ENCODE measurements at regions not wholly inside any gene's neighbourhood (a gene's known extent, or its start where the extent isn't known, plus 50 kb on each side); places are given as distances from the start of the nearest gene placed in this dataset.

DNA sequence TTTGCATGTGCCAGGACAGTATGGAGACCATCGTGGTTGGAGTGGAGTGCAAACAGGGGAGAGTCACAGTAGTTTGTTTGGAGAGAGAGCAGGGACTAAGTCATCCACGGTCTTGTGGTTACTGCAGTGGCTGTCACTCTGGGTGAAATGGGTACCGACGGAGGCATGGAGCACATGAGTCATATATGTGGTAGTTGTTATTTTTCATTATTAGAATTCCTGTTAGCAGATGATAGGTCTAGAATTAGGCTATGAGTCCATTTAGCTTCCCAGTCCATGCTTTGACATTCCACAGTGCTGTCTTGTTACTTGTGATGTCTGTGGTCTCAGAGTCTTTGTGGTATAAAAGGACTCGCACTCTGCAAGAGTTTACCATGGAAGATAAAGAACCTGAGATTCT lies 303.9 kb downstream of the DMRT2 start:
- H3F3A ChIP-seq (replicated peaks; ENCODE audit: low read depth) = no peaks in the 10 kb centered on the region
- Mint-ChIP-seq H3K4me1 (no peaks in the 10 kb centered on the region), H3K27ac (no peak overlapping the region), H3K27me3 (ENCODE audit: insufficient read depth, low read depth, poor library complexity) (peaks cover 4% of the 10 kb centered on the region), H3K36me3 (ENCODE audit: low read depth) (no peaks in the 10 kb centered on the region), H3K4me3 (no peak overlapping the region), H3K9me3 (no peaks in the 10 kb centered on the region)
- H3K79me2 ChIP-seq (replicated peaks; ENCODE audit: insufficient read depth) = no peaks in the 10 kb centered on the region
- no peaks in the 10 kb centered on the region for H4K20me1 ChIP-seq (replicated peaks; ENCODE audit: insufficient read depth)
- no peaks in the 10 kb centered on the region for H3K4me1 ChIP-seq (ENCODE audit: insufficient read depth)
- H3K27me3 ChIP-seq (ENCODE audit: insufficient read depth) = no peaks in the 10 kb centered on the region
- H3K9me2 ChIP-seq (ENCODE audit: insufficient read depth) = peaks cover 6% of the 10 kb centered on the region; the same call in 1 of the 2 replicates
- TF ChIP-seq POLR2AphosphoS5 (IDR thresholded peaks at IDR 0.05; ENCODE audit: low read depth) = no peak
- TF ChIP-seq EZH2phosphoT487 (IDR thresholded peaks at IDR 0.05; ENCODE audit: unreplicated experiment) = no peak
- TF ChIP-seq CREB1 (CRISPR knock-in tag; IDR thresholded peaks at IDR 0.05; ENCODE audit: low read depth) = no peak
- TF ChIP-seq, protein P1, sequence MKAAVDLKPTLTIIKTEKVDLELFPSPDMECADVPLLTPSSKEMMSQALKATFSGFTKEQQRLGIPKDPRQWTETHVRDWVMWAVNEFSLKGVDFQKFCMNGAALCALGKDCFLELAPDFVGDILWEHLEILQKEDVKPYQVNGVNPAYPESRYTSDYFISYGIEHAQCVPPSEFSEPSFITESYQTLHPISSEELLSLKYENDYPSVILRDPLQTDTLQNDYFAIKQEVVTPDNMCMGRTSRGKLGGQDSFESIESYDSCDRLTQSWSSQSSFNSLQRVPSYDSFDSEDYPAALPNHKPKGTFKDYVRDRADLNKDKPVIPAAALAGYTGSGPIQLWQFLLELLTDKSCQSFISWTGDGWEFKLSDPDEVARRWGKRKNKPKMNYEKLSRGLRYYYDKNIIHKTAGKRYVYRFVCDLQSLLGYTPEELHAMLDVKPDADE (IDR thresholded peaks at IDR 0.05) = no peak
- H2AFZ ChIP-seq = no peak overlapping the region
- H3K4me3 ChIP-seq = no peak overlapping the region
- no peak overlapping the region for H3K27ac ChIP-seq (ENCODE audit: low read depth)
- no peaks in the 10 kb centered on the region for H3K36me3 ChIP-seq (ENCODE audit: insufficient read depth)
- DNase-seq (ENCODE audit: low spot score) = no peak
- H3K4me2 ChIP-seq = no peak overlapping the region
- no peak for ATAC-seq

DNA sequence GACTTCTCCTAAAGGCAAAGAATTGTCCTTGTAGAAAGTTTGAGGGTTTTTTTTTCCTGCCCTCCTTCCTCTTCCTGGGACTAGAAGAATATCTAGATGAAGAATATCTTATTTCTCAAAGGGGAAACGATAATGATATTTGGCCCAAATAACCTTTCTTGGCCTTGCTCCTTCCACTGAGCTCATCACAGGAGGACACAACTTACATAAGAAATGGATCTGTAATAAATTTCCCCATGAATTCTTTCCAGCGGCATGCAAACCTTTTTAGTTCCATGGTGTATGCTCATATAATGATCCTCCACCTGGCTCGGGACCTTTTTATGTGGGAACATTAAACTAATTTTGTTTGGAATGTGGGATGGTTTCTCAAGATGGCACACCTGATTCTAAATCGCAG lies 304.4 kb downstream of the DMRT2 start:
- H3K27ac Mint-ChIP-seq = no peak overlapping the region
- TF ChIP-seq, protein P2, sequence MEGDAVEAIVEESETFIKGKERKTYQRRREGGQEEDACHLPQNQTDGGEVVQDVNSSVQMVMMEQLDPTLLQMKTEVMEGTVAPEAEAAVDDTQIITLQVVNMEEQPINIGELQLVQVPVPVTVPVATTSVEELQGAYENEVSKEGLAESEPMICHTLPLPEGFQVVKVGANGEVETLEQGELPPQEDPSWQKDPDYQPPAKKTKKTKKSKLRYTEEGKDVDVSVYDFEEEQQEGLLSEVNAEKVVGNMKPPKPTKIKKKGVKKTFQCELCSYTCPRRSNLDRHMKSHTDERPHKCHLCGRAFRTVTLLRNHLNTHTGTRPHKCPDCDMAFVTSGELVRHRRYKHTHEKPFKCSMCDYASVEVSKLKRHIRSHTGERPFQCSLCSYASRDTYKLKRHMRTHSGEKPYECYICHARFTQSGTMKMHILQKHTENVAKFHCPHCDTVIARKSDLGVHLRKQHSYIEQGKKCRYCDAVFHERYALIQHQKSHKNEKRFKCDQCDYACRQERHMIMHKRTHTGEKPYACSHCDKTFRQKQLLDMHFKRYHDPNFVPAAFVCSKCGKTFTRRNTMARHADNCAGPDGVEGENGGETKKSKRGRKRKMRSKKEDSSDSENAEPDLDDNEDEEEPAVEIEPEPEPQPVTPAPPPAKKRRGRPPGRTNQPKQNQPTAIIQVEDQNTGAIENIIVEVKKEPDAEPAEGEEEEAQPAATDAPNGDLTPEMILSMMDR (conservative IDR thresholded peaks at IDR 0.05; ENCODE audit: low read depth in 2 of 2) = no peak
- no peak for TF ChIP-seq CREB1 (CRISPR knock-in tag; IDR thresholded peaks at IDR 0.05; ENCODE audit: low read depth)
- TF ChIP-seq, protein P3, sequence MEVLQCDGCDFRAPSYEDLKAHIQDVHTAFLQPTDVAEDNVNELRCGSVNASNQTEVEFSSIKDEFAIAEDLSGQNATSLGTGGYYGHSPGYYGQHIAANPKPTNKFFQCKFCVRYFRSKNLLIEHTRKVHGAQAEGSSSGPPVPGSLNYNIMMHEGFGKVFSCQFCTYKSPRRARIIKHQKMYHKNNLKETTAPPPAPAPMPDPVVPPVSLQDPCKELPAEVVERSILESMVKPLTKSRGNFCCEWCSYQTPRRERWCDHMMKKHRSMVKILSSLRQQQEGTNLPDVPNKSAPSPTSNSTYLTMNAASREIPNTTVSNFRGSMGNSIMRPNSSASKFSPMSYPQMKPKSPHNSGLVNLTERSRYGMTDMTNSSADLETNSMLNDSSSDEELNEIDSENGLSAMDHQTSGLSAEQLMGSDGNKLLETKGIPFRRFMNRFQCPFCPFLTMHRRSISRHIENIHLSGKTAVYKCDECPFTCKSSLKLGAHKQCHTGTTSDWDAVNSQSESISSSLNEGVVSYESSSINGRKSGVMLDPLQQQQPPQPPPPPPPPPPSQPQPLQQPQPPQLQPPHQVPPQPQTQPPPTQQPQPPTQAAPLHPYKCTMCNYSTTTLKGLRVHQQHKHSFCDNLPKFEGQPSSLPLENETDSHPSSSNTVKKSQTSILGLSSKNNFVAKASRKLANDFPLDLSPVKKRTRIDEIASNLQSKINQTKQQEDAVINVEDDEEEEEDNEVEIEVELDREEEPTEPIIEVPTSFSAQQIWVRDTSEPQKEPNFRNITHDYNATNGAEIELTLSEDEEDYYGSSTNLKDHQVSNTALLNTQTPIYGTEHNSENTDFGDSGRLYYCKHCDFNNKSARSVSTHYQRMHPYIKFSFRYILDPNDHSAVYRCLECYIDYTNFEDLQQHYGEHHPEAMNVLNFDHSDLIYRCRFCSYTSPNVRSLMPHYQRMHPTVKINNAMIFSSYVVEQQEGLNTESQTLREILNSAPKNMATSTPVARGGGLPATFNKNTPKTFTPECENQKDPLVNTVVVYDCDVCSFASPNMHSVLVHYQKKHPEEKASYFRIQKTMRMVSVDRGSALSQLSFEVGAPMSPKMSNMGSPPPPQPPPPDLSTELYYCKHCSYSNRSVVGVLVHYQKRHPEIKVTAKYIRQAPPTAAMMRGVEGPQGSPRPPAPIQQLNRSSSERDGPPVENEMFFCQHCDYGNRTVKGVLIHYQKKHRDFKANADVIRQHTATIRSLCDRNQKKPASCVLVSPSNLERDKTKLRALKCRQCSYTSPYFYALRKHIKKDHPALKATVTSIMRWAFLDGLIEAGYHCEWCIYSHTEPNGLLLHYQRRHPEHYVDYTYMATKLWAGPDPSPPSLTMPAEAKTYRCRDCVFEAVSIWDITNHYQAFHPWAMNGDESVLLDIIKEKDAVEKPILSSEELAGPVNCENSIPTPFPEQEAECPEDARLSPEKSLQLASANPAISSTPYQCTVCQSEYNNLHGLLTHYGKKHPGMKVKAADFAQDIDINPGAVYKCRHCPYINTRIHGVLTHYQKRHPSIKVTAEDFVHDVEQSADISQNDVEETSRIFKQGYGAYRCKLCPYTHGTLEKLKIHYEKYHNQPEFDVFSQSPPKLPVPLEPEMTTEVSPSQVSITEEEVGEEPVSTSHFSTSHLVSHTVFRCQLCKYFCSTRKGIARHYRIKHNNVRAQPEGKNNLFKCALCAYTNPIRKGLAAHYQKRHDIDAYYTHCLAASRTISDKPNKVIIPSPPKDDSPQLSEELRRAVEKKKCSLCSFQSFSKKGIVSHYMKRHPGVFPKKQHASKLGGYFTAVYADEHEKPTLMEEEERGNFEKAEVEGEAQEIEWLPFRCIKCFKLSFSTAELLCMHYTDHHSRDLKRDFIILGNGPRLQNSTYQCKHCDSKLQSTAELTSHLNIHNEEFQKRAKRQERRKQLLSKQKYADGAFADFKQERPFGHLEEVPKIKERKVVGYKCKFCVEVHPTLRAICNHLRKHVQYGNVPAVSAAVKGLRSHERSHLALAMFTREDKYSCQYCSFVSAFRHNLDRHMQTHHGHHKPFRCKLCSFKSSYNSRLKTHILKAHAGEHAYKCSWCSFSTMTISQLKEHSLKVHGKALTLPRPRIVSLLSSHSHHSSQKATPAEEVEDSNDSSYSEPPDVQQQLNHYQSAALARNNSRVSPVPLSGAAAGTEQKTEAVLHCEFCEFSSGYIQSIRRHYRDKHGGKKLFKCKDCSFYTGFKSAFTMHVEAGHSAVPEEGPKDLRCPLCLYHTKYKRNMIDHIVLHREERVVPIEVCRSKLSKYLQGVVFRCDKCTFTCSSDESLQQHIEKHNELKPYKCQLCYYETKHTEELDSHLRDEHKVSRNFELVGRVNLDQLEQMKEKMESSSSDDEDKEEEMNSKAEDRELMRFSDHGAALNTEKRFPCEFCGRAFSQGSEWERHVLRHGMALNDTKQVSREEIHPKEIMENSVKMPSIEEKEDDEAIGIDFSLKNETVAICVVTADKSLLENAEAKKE (CRISPR knock-in tag; IDR thresholded peaks at IDR 0.05) = no peak
- TF ChIP-seq POLR2AphosphoS5 (IDR thresholded peaks at IDR 0.05; ENCODE audit: low read depth) = no peak
- TF ChIP-seq ZNF331 (CRISPR knock-in tag; IDR thresholded peaks at IDR 0.05; ENCODE audit: low read depth) = no peak
- TF ChIP-seq EZH2 (IDR thresholded peaks at IDR 0.05; ENCODE audit: low read depth, unreplicated experiment) = no peak
- TF ChIP-seq, protein P1 (IDR thresholded peaks at IDR 0.05) = no peak
- TF ChIP-seq NANOG (IDR thresholded peaks at IDR 0.05; ENCODE audit: borderline replicate concordance) = no peak

More for the DNA sequence above, 304.4 kb downstream of the DMRT2 start:
- Histone ChIP-seq H4K20me1 (replicated peaks; ENCODE audit: insufficient read depth) (no peaks in the 10 kb centered on the region), H3K4me1 (ENCODE audit: insufficient read depth) (no peaks in the 10 kb centered on the region), H3K9me2 (ENCODE audit: insufficient read depth) (peaks cover 6% of the 10 kb centered on the region; the same call in 1 of the 2 replicates), H3K4me2 (no peak overlapping the region), H3K27ac (ENCODE audit: low read depth) (no peak overlapping the region), H3K36me3 (ENCODE audit: insufficient read depth) (no peaks in the 10 kb centered on the region), H3K27me3 (ENCODE audit: insufficient read depth) (no peaks in the 10 kb centered on the region), H3K4me3 (no peak overlapping the region), H3K79me2 (replicated peaks; ENCODE audit: insufficient read depth) (no peaks in the 10 kb centered on the region), H3F3A (replicated peaks; ENCODE audit: low read depth) (no peaks in the 10 kb centered on the region), H2AFZ (no peak overlapping the region)
- Mint-ChIP-seq H3K9me3 (no peaks in the 10 kb centered on the region), H3K4me3 (no peak overlapping the region), H3K36me3 (ENCODE audit: low read depth) (no peaks in the 10 kb centered on the region), H3K4me1 (no peaks in the 10 kb centered on the region), H3K27me3 (ENCODE audit: insufficient read depth, low read depth, poor library complexity) (peaks cover 4% of the 10 kb centered on the region)
- DNase-seq (ENCODE audit: low spot score) = no peak
- ATAC-seq = no peak

Data from GM23338 (cell line).